Tibial nerve (tissue), 4 donors: ENCODE measurements at regions not wholly inside any gene's neighbourhood (a gene's known extent, or its start where the extent isn't known, plus 50 kb on each side); places are given as distances from the start of the nearest gene placed in this dataset. TPM values are rescaled to one million over a fixed set of nuclear protein-coding genes. Genes with fewer than 3 reads are reported as not detected.

ENCODE experiments used
- DNase-seq, 2 donors: peaks; one replicate each; pipeline ENCODE4 v3.0.0-alpha.2; 2019; ENCODE audit warnings: low spot score in 2 of 2
- H3K27ac ChIP-seq, 4 donors: fragments of 200-600 bp; sonication (generic) in 3 of 4; one replicate each; pipeline ENCODE4 v1.5.1; 2017 to 2019; ENCODE audit warnings: mild to moderate bottlenecking in 1 of 4
- H3K27me3 ChIP-seq, 2 donors: fragments of 200-600 bp; sonication (generic) in 1 of 2; one replicate each; pipeline versions ENCODE4 v1.5.1 to v1.6.0; 2017 to 2019
- H3K36me3 ChIP-seq, 3 donors: fragments of 200-600 bp; sonication (generic); one replicate each; pipeline ENCODE4 v1.5.1; 2018 to 2019
- H3K4me1 ChIP-seq, 4 donors: fragments of 200-600 bp; sonication (generic) in 3 of 4; one replicate each; pipeline ENCODE4 v1.5.1; 2017 to 2019
- H3K4me3 ChIP-seq, 4 donors: fragments of 200-600 bp; sonication (generic) in 3 of 4; one replicate each; pipeline ENCODE4 v1.5.1; 2017 to 2019; ENCODE audit warnings: mild to moderate bottlenecking in 1 of 4, moderate library complexity in 1 of 4
- H3K9me3 ChIP-seq, 4 donors: fragments of 200-600 bp; sonication (generic) in 3 of 4; one replicate each; pipeline ENCODE4 v1.5.1; 2017 to 2019
- EP300 ChIP-seq, 2 donors: sonication (generic); formaldehyde crosslinking; IDR thresholded peaks; one replicate each; pipeline ENCODE4 v1.6.1; 2017; ENCODE audit warnings: antibody characterized with exemption in 2 of 2, mild to moderate bottlenecking in 1 of 2
- POLR2A ChIP-seq, 2 donors: fragments of 450-650 bp; IDR thresholded peaks; one replicate each; pipeline ENCODE4 v1.6.1; 2017; ENCODE audit warnings: antibody characterized with exemption in 2 of 2, mild to moderate bottlenecking in 2 of 2, moderate library complexity in 2 of 2
- WGBS, 2 donors: methylation state at CpG; one replicate each; pipeline ENCODE4 v1.1.5; 2018; 5-methylcytosine and 5-hydroxymethylcytosine counted together
- small RNA-seq: library from RNA; depleted of rRNA; stranded (forward); fragments of <200 nt; gene quantifications from one replicate; pipeline ENCODE3, GENCODE V24; 2016
- TF ChIP-seq, protein P1 (sequence below), 5 experiments: fragments of 200-600 bp in 3 of 5; fragments of 450-650 bp in 2 of 5; sonication (generic) in 3 of 5; IDR thresholded peaks; one replicate each; pipeline ENCODE4 v1.5.1; 2016 to 2019; ENCODE audit warnings: antibody characterized with exemption in 5 of 5, mild to moderate bottlenecking in 3 of 5, moderate library complexity in 2 of 5

- TF ChIP-seq POLR2A (IDR thresholded peaks at IDR 0.05) (no peak), EP300 (IDR thresholded peaks at IDR 0.05) (no peak)
- TF ChIP-seq, protein P1, sequence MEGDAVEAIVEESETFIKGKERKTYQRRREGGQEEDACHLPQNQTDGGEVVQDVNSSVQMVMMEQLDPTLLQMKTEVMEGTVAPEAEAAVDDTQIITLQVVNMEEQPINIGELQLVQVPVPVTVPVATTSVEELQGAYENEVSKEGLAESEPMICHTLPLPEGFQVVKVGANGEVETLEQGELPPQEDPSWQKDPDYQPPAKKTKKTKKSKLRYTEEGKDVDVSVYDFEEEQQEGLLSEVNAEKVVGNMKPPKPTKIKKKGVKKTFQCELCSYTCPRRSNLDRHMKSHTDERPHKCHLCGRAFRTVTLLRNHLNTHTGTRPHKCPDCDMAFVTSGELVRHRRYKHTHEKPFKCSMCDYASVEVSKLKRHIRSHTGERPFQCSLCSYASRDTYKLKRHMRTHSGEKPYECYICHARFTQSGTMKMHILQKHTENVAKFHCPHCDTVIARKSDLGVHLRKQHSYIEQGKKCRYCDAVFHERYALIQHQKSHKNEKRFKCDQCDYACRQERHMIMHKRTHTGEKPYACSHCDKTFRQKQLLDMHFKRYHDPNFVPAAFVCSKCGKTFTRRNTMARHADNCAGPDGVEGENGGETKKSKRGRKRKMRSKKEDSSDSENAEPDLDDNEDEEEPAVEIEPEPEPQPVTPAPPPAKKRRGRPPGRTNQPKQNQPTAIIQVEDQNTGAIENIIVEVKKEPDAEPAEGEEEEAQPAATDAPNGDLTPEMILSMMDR (IDR thresholded peaks at IDR 0.05), result no peak
- Histone ChIP-seq H3K36me3 (no peaks in the 10 kb centered on the region), H3K9me3 (no peaks in the 10 kb centered on the region), H3K27ac (no peak overlapping the region), H3K4me3 (no peak overlapping the region), H3K27me3 (no peaks in the 10 kb centered on the region), H3K4me1 (no peaks in the 10 kb centered on the region)
- DNase-seq, result no peak
Measured at GRCh38 chr4:81290813-81291212, 75.8 kb upstream of the PRKG2 start.

DNA sequence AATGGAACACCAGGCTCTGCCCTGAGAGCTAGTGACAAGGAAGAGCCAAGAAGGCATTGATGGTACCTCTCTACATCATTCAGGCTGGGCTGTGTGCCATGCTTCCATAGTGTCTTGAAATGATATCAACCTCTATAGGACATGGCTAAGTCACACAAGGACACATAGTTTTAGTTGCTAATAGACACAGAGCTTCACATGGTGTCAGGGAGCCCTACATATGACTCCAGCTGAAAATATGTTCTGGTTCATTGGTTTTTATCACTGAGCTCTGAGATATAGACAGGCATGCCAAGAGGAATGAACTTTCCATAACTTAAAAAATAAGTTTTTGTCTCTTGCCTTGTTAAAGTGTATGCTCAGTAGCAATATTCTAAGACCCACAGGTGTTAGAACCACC is 72.1 kb upstream of the PRKG2 start:
- H3K27ac ChIP-seq, result no peak overlapping the region
- H3K9me3 ChIP-seq, result no peaks in the 10 kb centered on the region
- H3K36me3 ChIP-seq, result no peaks in the 10 kb centered on the region
- TF ChIP-seq, protein P1 (IDR thresholded peaks at IDR 0.05), result no peak
- TF ChIP-seq POLR2A (IDR thresholded peaks at IDR 0.05), result no peak
- TF ChIP-seq EP300 (IDR thresholded peaks at IDR 0.05), result no peak
- no peaks in the 10 kb centered on the region for H3K4me1 ChIP-seq
- no peak overlapping the region for H3K4me3 ChIP-seq
- DNase-seq, result no peak
- H3K27me3 ChIP-seq, result no peaks in the 10 kb centered on the region

GRCh38 chr4:81282131-81282530 is 67.1 kb upstream of the PRKG2 start:
- no peaks in the 10 kb centered on the region for H3K36me3 ChIP-seq
- H3K4me1 ChIP-seq, result no peaks in the 10 kb centered on the region
- no peak overlapping the region for H3K27ac ChIP-seq
- no peak for DNase-seq
- 57 to 65% methylated on average over 3 of the region's 3 CpGs for WGBS, 2 donors
- no peak overlapping the region for H3K4me3 ChIP-seq
- TF ChIP-seq, protein P1 (IDR thresholded peaks at IDR 0.05), result no peak
- TF ChIP-seq POLR2A (IDR thresholded peaks at IDR 0.05), result no peak
- no peak for TF ChIP-seq EP300 (IDR thresholded peaks at IDR 0.05)
- H3K27me3 ChIP-seq, result no peaks in the 10 kb centered on the region
- H3K9me3 ChIP-seq, result no peaks in the 10 kb centered on the region

GRCh38 chr4:81274460-81274859 is 59.4 kb upstream of the PRKG2 start:
- Histone ChIP-seq H3K27ac (no peak overlapping the region), H3K9me3 (peaks cover 0 to 18% (median 2%) of the 10 kb centered on the region in 4 donors), H3K36me3 (no peaks in the 10 kb centered on the region), H3K4me1 (no peaks in the 10 kb centered on the region), H3K4me3 (no peak overlapping the region), H3K27me3 (no peaks in the 10 kb centered on the region)
- 85 to 93% methylated on average over 1 of the region's 1 CpG for WGBS, 2 donors
- TF ChIP-seq EP300 (IDR thresholded peaks at IDR 0.05) (no peak), POLR2A (IDR thresholded peaks at IDR 0.05) (no peak)
- TF ChIP-seq, protein P1 (IDR thresholded peaks at IDR 0.05), result no peak
- DNase-seq, result no peak

DNA sequence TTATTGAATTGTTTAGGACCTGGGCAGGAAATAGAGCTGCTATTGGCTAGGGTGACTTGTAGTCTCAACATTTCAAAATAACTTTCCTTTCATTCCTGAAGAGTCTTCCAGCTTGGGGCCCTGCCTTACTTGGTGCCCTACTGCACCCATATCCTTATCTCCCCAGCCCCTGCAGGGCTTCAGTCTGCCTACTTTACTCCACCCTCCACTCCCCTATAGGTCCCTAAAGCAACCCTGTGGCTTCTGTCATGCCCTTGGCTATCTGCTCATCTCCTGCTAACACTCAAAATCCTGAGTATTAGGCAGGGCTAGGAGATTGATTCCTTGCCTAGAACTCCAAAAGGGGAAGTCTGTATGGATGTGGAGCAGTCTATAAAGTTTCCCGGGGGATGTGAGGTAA is 57.6 kb upstream of the PRKG2 start:
- Histone ChIP-seq H3K36me3 (no peaks in the 10 kb centered on the region), H3K4me1 (no peaks in the 10 kb centered on the region), H3K4me3 (no peak overlapping the region), H3K27ac (no peak overlapping the region), H3K9me3 (peaks cover 0 to 26% (median 3%) of the 10 kb centered on the region in 4 donors), H3K27me3 (no peaks in the 10 kb centered on the region)
- 87 to 97% methylated on average over 1 of the region's 1 CpG for WGBS, 2 donors
- TF ChIP-seq, protein P1 (IDR thresholded peaks at IDR 0.05), result no peak
- TF ChIP-seq EP300 (IDR thresholded peaks at IDR 0.05), result no peak
- no peak for DNase-seq

Small RNA genes in the stretch of these regions (small RNA-seq; reads per million reads assigned to genes)
- not detected for gene RNU5A-2P
